ENCODE measurements at regions not wholly inside any gene's neighbourhood (a gene's known extent, or its start where the extent isn't known, plus 50 kb on each side); places are given as distances from the start of the nearest gene placed in this dataset.
"Not testable (repeated sequence)": the region's sequence is repeated elsewhere in the genome, so short reads cannot be mapped to it uniquely, and the experiment has no call there.

GRCh38 chr2:83251321-83251872 lies 1207.7 kb downstream of the SUCLG1 start:
- Histone ChIP-seq H3K36me3 (ENCODE audit: control insufficient read depth in 2 of 2, extremely low read depth in 1 of 2, insufficient read depth in 2 of 2, low read length in 2 of 2) (no peaks in the 10 kb centered on the region), H4K20me1 (ENCODE audit: control insufficient read depth, extremely low read depth, insufficient read depth, low read length) (no peaks in the 10 kb centered on the region), H3K4me2 (ENCODE audit: control insufficient read depth, extremely low read depth, insufficient read depth, low read depth, low read length) (no peak overlapping the region), H3K27me3 (ENCODE audit: control insufficient read depth, extremely low read depth, insufficient read depth, low read length) (no peaks in the 10 kb centered on the region), H3K9me1 (ENCODE audit: control insufficient read depth, extremely low read depth, insufficient read depth, low read length) (no peaks in the 10 kb centered on the region), H3K9me3 (ENCODE audit: control insufficient read depth, low read depth, low read length) (no peaks in the 10 kb centered on the region), H3K27ac (ENCODE audit: control insufficient read depth, insufficient read depth, low read length) (no peak overlapping the region), H2AFZ (ENCODE audit: control insufficient read depth, low read length) (no peak overlapping the region), H3K4me3 (ENCODE audit: control insufficient read depth in 2 of 3, extremely low read depth in 1 of 3, insufficient read depth in 2 of 3, low read depth in 1 of 3, low read length in 3 of 3) (no peak overlapping the region), H3K4me1 (ENCODE audit: control insufficient read depth, extremely low read depth, insufficient read depth, low read length) (no peaks in the 10 kb centered on the region), H3K9ac (ENCODE audit: control insufficient read depth, extremely low read depth, insufficient read depth, low read length) (no peak overlapping the region), H3K79me2 (ENCODE audit: control insufficient read depth, insufficient read depth, low read length) (no peaks in the 10 kb centered on the region)
- FAIRE-seq (no peak), DNase-seq (ENCODE audit: low read depth, low spot score) (no peak)
- TF ChIP-seq EZH2 (IDR thresholded peaks at IDR 0.05; ENCODE audit: low read length) (no peak), CTCF (optimal IDR thresholded peaks at IDR 0.05 in 1 of 3, IDR thresholded peaks at IDR 0.05 in 1 of 3, conservative IDR thresholded peaks at IDR 0.05 in 1 of 3; ENCODE audit: extremely low read depth in 1 of 3, insufficient read depth in 2 of 3, low read length in 3 of 3) (no peak)
- dilution Hi-C loops (cut with MboI; ENCODE audit: extremely low pct_ligation_motif_present, low sequenced_read_pairs): no loop called here

- dilution Hi-C loops (cut with MboI; ENCODE audit: extremely low pct_ligation_motif_present, low sequenced_read_pairs); H3K9me3 ChIP-seq (ENCODE audit: control insufficient read depth, low read depth, low read length); H3K4me1 ChIP-seq (ENCODE audit: control insufficient read depth, extremely low read depth, insufficient read depth, low read length); H3K4me3 ChIP-seq (ENCODE audit: control insufficient read depth in 2 of 3, extremely low read depth in 1 of 3, insufficient read depth in 2 of 3, low read depth in 1 of 3, low read length in 3 of 3); H3K27ac ChIP-seq (ENCODE audit: control insufficient read depth, insufficient read depth, low read length); H3K9me1 ChIP-seq (ENCODE audit: control insufficient read depth, extremely low read depth, insufficient read depth, low read length); H3K9ac ChIP-seq (ENCODE audit: control insufficient read depth, extremely low read depth, insufficient read depth, low read length); DNase-seq (ENCODE audit: low read depth, low spot score); H4K20me1 ChIP-seq (ENCODE audit: control insufficient read depth, extremely low read depth, insufficient read depth, low read length); H3K27me3 ChIP-seq (ENCODE audit: control insufficient read depth, extremely low read depth, insufficient read depth, low read length); H3K4me2 ChIP-seq (ENCODE audit: control insufficient read depth, extremely low read depth, insufficient read depth, low read depth, low read length); FAIRE-seq; H2AFZ ChIP-seq (ENCODE audit: control insufficient read depth, low read length); H3K36me3 ChIP-seq (ENCODE audit: control insufficient read depth in 2 of 2, extremely low read depth in 1 of 2, insufficient read depth in 2 of 2, low read length in 2 of 2); H3K79me2 ChIP-seq (ENCODE audit: control insufficient read depth, insufficient read depth, low read length): not testable (repeated sequence)
Observed at GRCh38 chr2:83245806-83246537, 1213.1 kb downstream of the SUCLG1 start.

- Histone ChIP-seq H3K4me1 (ENCODE audit: control insufficient read depth, extremely low read depth, insufficient read depth, low read length) (no peaks in the 10 kb centered on the region), H3K4me3 (ENCODE audit: control insufficient read depth in 2 of 3, extremely low read depth in 1 of 3, insufficient read depth in 2 of 3, low read depth in 1 of 3, low read length in 3 of 3) (no peak overlapping the region), H3K9me1 (ENCODE audit: control insufficient read depth, extremely low read depth, insufficient read depth, low read length) (no peaks in the 10 kb centered on the region), H3K36me3 (ENCODE audit: control insufficient read depth in 2 of 2, extremely low read depth in 1 of 2, insufficient read depth in 2 of 2, low read length in 2 of 2) (no peaks in the 10 kb centered on the region), H4K20me1 (ENCODE audit: control insufficient read depth, extremely low read depth, insufficient read depth, low read length) (no peaks in the 10 kb centered on the region), H3K4me2 (ENCODE audit: control insufficient read depth, extremely low read depth, insufficient read depth, low read depth, low read length) (no peak overlapping the region), H3K9me3 (ENCODE audit: control insufficient read depth, low read depth, low read length) (no peaks in the 10 kb centered on the region), H3K27me3 (ENCODE audit: control insufficient read depth, extremely low read depth, insufficient read depth, low read length) (no peaks in the 10 kb centered on the region), H2AFZ (ENCODE audit: control insufficient read depth, low read length) (no peak overlapping the region), H3K27ac (ENCODE audit: control insufficient read depth, insufficient read depth, low read length) (no peak overlapping the region), H3K9ac (ENCODE audit: control insufficient read depth, extremely low read depth, insufficient read depth, low read length) (no peak overlapping the region), H3K79me2 (ENCODE audit: control insufficient read depth, insufficient read depth, low read length) (no peaks in the 10 kb centered on the region)
- no peak for DNase-seq (ENCODE audit: low read depth, low spot score)
- dilution Hi-C loops (cut with MboI; ENCODE audit: extremely low pct_ligation_motif_present, low sequenced_read_pairs): no loop called here
- no peak for FAIRE-seq
- no peak for TF ChIP-seq CTCF (optimal IDR thresholded peaks at IDR 0.05 in 1 of 3, IDR thresholded peaks at IDR 0.05 in 1 of 3, conservative IDR thresholded peaks at IDR 0.05 in 1 of 3; ENCODE audit: extremely low read depth in 1 of 3, insufficient read depth in 2 of 3, low read length in 3 of 3)
- TF ChIP-seq EZH2 (IDR thresholded peaks at IDR 0.05; ENCODE audit: low read length): no peak
Observed at GRCh38 chr2:83240611-83241010, 1218.5 kb downstream of the SUCLG1 start.
